Endodermal cell (in vitro differentiated cells): ENCODE measurements at regions not wholly inside any gene's neighbourhood (a gene's known extent, or its start where the extent isn't known, plus 50 kb on each side); places are given as distances from the start of the nearest gene placed in this dataset.

Experiments used
- DNase-seq: peaks from one replicate; pipeline ENCODE4 v3.0.0-alpha.2; 2017
- H3K27ac ChIP-seq: 2 replicates; pipeline ENCODE4 v1.5.1; 2013; ENCODE audit warnings: mild to moderate bottlenecking, low read depth, low read length, moderate library complexity
- H3K27me3 ChIP-seq: 2 replicates; pipeline ENCODE4 v1.6.1; 2013; ENCODE audit warnings: mild to moderate bottlenecking, low read length, moderate library complexity; ENCODE audit not compliant: insufficient read depth, control insufficient read depth, poor library complexity, severe bottlenecking
- H3K36me3 ChIP-seq: 2 replicates; pipeline ENCODE4 v1.7.0; 2013; ENCODE audit warnings: mild to moderate bottlenecking, low read length, moderate library complexity; ENCODE audit not compliant: control insufficient read depth, insufficient read depth
- H3K4me1 ChIP-seq: one replicate; pipeline ENCODE4 v1.7.0; 2013; ENCODE audit warnings: low read length; ENCODE audit not compliant: control insufficient read depth, insufficient read depth
- H3K4me3 ChIP-seq: 2 replicates; pipeline ENCODE4 v1.5.1; 2013; ENCODE audit warnings: mild to moderate bottlenecking, low read length, moderate library complexity
- H3K9ac ChIP-seq: 2 replicates; pipeline ENCODE4 v1.6.1; 2013; ENCODE audit warnings: mild to moderate bottlenecking, low read length, moderate library complexity; ENCODE audit not compliant: poor library complexity, severe bottlenecking; ENCODE audit errors: extremely low read depth
- H3K9me3 ChIP-seq: 2 replicates; pipeline ENCODE4 v1.6.1; 2013; ENCODE audit warnings: mild to moderate bottlenecking, low read length, moderate library complexity; ENCODE audit not compliant: control insufficient read depth
- H3K27ac Mint-ChIP-seq: 2 replicates; pipeline ENCODE4 v1.8.0; 2020; ENCODE audit warnings: mixed read lengths
- H3K27me3 Mint-ChIP-seq: 2 replicates; pipeline ENCODE4 v1.8.0; 2021; ENCODE audit warnings: mild to moderate bottlenecking, mixed read lengths; ENCODE audit not compliant: insufficient read depth
- H3K36me3 Mint-ChIP-seq: 2 replicates; pipeline ENCODE4 v1.8.0; 2020; ENCODE audit warnings: low read depth, mixed read lengths
- H3K4me1 Mint-ChIP-seq: 2 replicates; pipeline ENCODE4 v1.8.0; 2020; ENCODE audit warnings: mixed read lengths
- H3K4me3 Mint-ChIP-seq: 2 replicates; pipeline ENCODE4 v1.8.0; 2020; ENCODE audit warnings: mild to moderate bottlenecking, moderate library complexity, mixed read lengths
- H3K9me3 Mint-ChIP-seq: 2 replicates; pipeline ENCODE4 v1.8.0; 2020; ENCODE audit warnings: mild to moderate bottlenecking, mixed read lengths
- CTCF ChIP-seq: fragments of 200-600 bp; sonication (generic); conservative IDR thresholded peaks from 2 replicates; pipeline ENCODE4 v1.5.0; 2021; ENCODE audit warnings: antibody characterized with exemption, mild to moderate bottlenecking
- WGBS, 2 experiments: methylation state at CpG; one replicate each; pipeline versions ENCODE4 v1.1.5 to v1.1.7; 2013; ENCODE audit warnings: missing lambda C conversion rate in 2 of 2, mixed read lengths in 1 of 2; ENCODE audit not compliant: insufficient coverage in 1 of 2, insufficient read length in 1 of 2; 5-methylcytosine and 5-hydroxymethylcytosine counted together

GRCh38 chr12:90896821-90897220, 58.2 kb downstream of the CCER1 start:
- H3K4me1 Mint-ChIP-seq: peaks cover 16% of the 10 kb centered on the region
- WGBS, 2 experiments: 89% methylated on average over 1 of the region's 1 CpG; no CpG with 5 or more reads in 1 of the 2 experiments

DNA sequence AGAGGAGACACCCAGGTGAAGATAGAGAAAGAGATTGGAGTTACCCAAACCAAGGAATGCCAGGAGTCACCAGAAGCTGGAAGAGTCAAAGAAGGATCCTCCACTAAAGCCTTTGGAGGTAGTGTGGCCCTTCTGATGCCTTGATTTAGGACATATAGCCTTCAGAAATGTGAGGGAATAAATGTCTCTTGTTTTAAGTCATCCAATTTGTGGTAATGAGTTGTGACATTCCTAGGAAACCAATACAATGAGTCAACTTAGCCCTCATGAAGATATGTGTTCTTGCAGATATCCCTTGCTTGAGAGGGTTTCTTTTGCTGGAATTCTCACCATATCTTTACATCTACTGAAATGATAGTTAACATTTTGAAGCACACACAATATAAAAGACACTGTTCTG, 58.8 kb downstream of the CCER1 start:
- Mint-ChIP-seq H3K4me3 (no peak overlapping the region), H3K27me3 (peaks cover 2% of the 10 kb centered on the region), H3K9me3 (peaks cover 7% of the 10 kb centered on the region), H3K4me1 (peaks cover 16% of the 10 kb centered on the region), H3K27ac (peak overlapping the region; percentile 79), H3K36me3 (no peaks in the 10 kb centered on the region)
- Histone ChIP-seq H3K27me3 (no peaks in the 10 kb centered on the region), H3K27ac (no peak overlapping the region), H3K4me3 (peak overlapping the region; percentile 48), H3K4me1 (peaks cover 6% of the 10 kb centered on the region), H3K36me3 (no peaks in the 10 kb centered on the region), H3K9me3 (peaks cover 3% of the 10 kb centered on the region), H3K9ac (no peak overlapping the region)
- TF ChIP-seq CTCF: no peak
- DNase-seq: peak; percentile 50

More at GRCh38 chr12:90896821-90897220, 58.2 kb downstream of the CCER1 start:
- Histone ChIP-seq H3K4me3 (peak overlapping the region; percentile 48), H3K27ac (no peak overlapping the region), H3K9me3 (peaks cover 3% of the 10 kb centered on the region), H3K27me3 (no peaks in the 10 kb centered on the region), H3K4me1 (peaks cover 6% of the 10 kb centered on the region), H3K9ac (no peak overlapping the region), H3K36me3 (no peaks in the 10 kb centered on the region)
- no peak overlapping the region for H3K4me3 Mint-ChIP-seq
- peaks cover 7% of the 10 kb centered on the region for H3K9me3 Mint-ChIP-seq
- H3K27me3 Mint-ChIP-seq: peaks cover under 1% of the 10 kb centered on the region
- TF ChIP-seq CTCF: no peak
- DNase-seq: no peak
- H3K27ac Mint-ChIP-seq: no peak overlapping the region
- H3K36me3 Mint-ChIP-seq: no peaks in the 10 kb centered on the region

DNA sequence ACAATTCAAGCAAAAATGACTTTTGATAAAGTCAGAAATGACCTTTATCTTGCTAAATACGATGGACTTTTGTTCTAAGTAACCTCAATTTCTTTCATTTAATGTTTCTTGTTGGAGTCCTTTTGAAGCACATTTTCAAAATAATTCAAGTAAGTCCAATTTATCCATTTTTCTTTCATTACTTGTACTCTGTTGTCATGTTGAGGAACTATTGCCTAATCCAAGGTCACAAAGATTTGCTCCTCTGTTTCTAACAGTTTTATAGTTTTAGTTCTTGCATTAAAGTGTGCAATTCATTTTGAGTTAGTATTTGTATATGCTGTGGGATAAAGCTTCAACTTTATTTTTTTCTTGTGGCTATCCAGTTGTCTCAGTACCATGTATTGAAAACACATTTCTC, 66.7 kb downstream of the CCER1 start:
- Histone ChIP-seq H3K9me3 (no peaks in the 10 kb centered on the region), H3K9ac (no peak overlapping the region), H3K4me1 (peaks cover under 1% of the 10 kb centered on the region), H3K36me3 (no peaks in the 10 kb centered on the region), H3K27me3 (no peaks in the 10 kb centered on the region), H3K27ac (no peak overlapping the region), H3K4me3 (no peak overlapping the region)
- Mint-ChIP-seq H3K27me3 (peaks cover 2% of the 10 kb centered on the region), H3K4me1 (peaks cover 4% of the 10 kb centered on the region), H3K4me3 (no peak overlapping the region), H3K9me3 (no peaks in the 10 kb centered on the region), H3K27ac (no peak overlapping the region), H3K36me3 (no peaks in the 10 kb centered on the region)
- no peak for TF ChIP-seq CTCF
- no peak for DNase-seq
- WGBS, 2 experiments: 86 to 93% methylated on average over 1 of the region's 1 CpG
